Fibroblast of the aortic adventitia (primary cell): ENCODE measurements at regions not wholly inside any gene's neighbourhood (a gene's known extent, or its start where the extent isn't known, plus 50 kb on each side); places are given as distances from the start of the nearest gene placed in this dataset.
"Not testable (repeated sequence)": the region's sequence is repeated elsewhere in the genome, so short reads cannot be mapped to it uniquely, and the experiment has no call there.

Experiments used
- DNase-seq: peaks from one replicate; pipeline ENCODE4 v3.0.0-alpha.2; 2010; ENCODE audit warnings: low read depth
- H3K4me3 ChIP-seq: 2 replicates; pipeline ENCODE4 v1.5.1; 2011; ENCODE audit warnings: low read depth, mild to moderate bottlenecking, control low read depth, low read length, moderate library complexity
- CTCF ChIP-seq: IDR thresholded peaks from 2 replicates; pipeline ENCODE4 v1.5.1; 2011; ENCODE audit warnings: mild to moderate bottlenecking, low read length, control low read depth, inconsistent platforms; ENCODE audit not compliant: insufficient read depth

- DNase-seq = no peak
- TF ChIP-seq CTCF = no peak
- no peak overlapping the region for H3K4me3 ChIP-seq
Measured at GRCh38 chr6:6950373-6951145, 157.2 kb upstream of the RREB1 start.

GRCh38 chr6:6951355-6951754, 156.4 kb upstream of the RREB1 start:
- no peak overlapping the region for H3K4me3 ChIP-seq
- no peak for DNase-seq
- TF ChIP-seq CTCF = no peak

- no peak for DNase-seq
- no peak for TF ChIP-seq CTCF
- no peak overlapping the region for H3K4me3 ChIP-seq
Measured at GRCh38 chr6:6952484-6952883, 155.3 kb upstream of the RREB1 start.

- not testable (repeated sequence) for DNase-seq, H3K4me3 ChIP-seq
Measured at GRCh38 chr6:6952927-6953326, 154.8 kb upstream of the RREB1 start.

- no peak for TF ChIP-seq CTCF
- no peak overlapping the region for H3K4me3 ChIP-seq
- no peak for DNase-seq
Measured at GRCh38 chr6:6960571-6961251, 147.1 kb upstream of the RREB1 start.

GRCh38 chr6:6962086-6962485, 145.7 kb upstream of the RREB1 start:
- no peak overlapping the region for H3K4me3 ChIP-seq
- TF ChIP-seq CTCF = no peak
- no peak for DNase-seq

- H3K4me3 ChIP-seq = no peak overlapping the region
- TF ChIP-seq CTCF = no peak
- DNase-seq = no peak
Measured at GRCh38 chr6:6962699-6963098, 145.1 kb upstream of the RREB1 start.

GRCh38 chr6:6963390-6963789, 144.4 kb upstream of the RREB1 start:
- DNase-seq, H3K4me3 ChIP-seq: not testable (repeated sequence)
